ENCODE measurements at regions not wholly inside any gene's neighbourhood (a gene's known extent, or its start where the extent isn't known, plus 50 kb on each side); places are given as distances from the start of the nearest gene placed in this dataset.

DNA sequence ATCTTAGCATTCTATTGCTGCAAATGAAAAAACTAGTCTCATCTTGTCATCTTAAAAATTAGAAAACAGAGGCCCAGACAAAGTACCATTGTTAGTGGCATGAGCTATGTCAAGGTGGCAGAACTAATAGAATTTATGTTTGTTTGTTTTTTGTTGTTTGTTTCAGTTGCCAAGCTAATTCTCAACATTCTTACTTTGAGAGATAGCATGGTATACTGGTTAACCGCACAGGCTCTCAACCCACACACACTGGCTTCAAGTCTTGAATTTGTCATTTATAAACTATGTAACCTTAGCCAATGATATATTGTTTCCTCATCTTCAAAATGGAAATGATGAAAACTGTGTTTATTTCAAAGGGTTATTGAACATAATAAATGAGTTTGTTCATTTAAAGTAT lies 367.6 kb upstream of the PLSCR5 start:
- intact Hi-C loops (cut with micrococcal nuclease) = no loop called here
- CTCF ChIA-PET = no interaction called here
- Histone ChIP-seq H4K20me1 (ENCODE audit: insufficient read depth) (no peaks in the 10 kb centered on the region), H2AFZ (ENCODE audit: low read depth, low read length, poor library complexity, severe bottlenecking) (no peak overlapping the region), H3K36me3 (ENCODE audit: control insufficient read depth in 1 of 2, insufficient read depth in 2 of 2, low read length in 2 of 2) (no peaks in the 10 kb centered on the region), H3K4me1 (ENCODE audit: control insufficient read depth in 1 of 2, insufficient read depth in 2 of 2, low read length in 2 of 2) (peaks cover 7 to 17% of the 10 kb centered on the region in 2 experiments; a peak in 3 of 4 replicates), H3K4me2 (ENCODE audit: low read length) (no peak overlapping the region), H3K9me2 (ENCODE audit: insufficient read depth) (no peaks in the 10 kb centered on the region), H3K9ac (ENCODE audit: low read length) (no peak overlapping the region), H3K27me3 (ENCODE audit: insufficient read depth, low read length) (no peaks in the 10 kb centered on the region), H3K27ac (ENCODE audit: low read depth, low read length) (no peak overlapping the region), H3K79me2 (ENCODE audit: insufficient read depth, low read length) (no peaks in the 10 kb centered on the region), H3K9me3 (ENCODE audit: control insufficient read depth in 1 of 2, insufficient read depth in 1 of 2, low read depth in 1 of 2, low read length in 2 of 2) (no peaks in the 10 kb centered on the region), H3K4me3 (replicated peaks in 1 of 2; ENCODE audit: low read depth in 1 of 2, low read length in 2 of 2) (no peak overlapping the region)
- POLR2A ChIA-PET = no interaction called here
- TF ChIP-seq EGR1 (IDR thresholded peaks at IDR 0.05; ENCODE audit: low read depth) (no peak), ZNF274 (IDR thresholded peaks at IDR 0.05; ENCODE audit: low read depth, low read length) (no peak), ELF1 (IDR thresholded peaks at IDR 0.05; ENCODE audit: borderline replicate concordance, low read depth) (no peak)
- TF ChIP-seq, protein P1, sequence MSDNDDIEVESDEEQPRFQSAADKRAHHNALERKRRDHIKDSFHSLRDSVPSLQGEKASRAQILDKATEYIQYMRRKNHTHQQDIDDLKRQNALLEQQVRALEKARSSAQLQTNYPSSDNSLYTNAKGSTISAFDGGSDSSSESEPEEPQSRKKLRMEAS (IDR thresholded peaks at IDR 0.05) = no peak
- BruUV-seq (replicated peaks) = no TSS peak
- no peak for ATAC-seq
- DNase-seq (ENCODE audit: low read depth, low spot score) = no peak
- RAD21 ChIA-PET (ENCODE audit: low non-redundant PET in 1 of 2, low total read pairs in 2 of 2, uncharacterized antibody in 2 of 2, unreplicated experiment in 2 of 2) = no interaction called here

DNA sequence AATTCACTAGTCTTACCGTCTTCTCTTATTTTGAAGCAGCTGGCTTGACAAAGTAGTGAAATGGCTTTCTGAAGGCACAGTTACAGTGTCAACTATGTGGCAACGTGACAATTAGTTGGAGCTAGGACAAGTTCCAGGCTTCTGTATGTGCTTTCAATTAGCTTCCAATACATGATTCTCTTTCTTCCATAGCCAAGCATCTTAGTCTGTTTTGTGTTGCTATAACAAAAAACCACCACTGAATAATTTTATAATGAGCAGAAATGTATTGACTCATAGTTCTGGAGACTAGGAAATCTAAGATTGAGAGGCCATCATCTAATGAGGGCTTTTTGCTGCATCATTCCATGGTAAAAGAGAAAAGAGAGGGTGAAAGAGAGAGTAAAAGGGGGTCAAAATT lies 365.1 kb upstream of the PLSCR5 start:
- Histone ChIP-seq H3K36me3 (ENCODE audit: control insufficient read depth in 1 of 2, insufficient read depth in 2 of 2, low read length in 2 of 2) (no peaks in the 10 kb centered on the region), H3K9ac (ENCODE audit: low read length) (no peak overlapping the region), H3K9me3 (ENCODE audit: control insufficient read depth in 1 of 2, insufficient read depth in 1 of 2, low read depth in 1 of 2, low read length in 2 of 2) (no peaks in the 10 kb centered on the region), H4K20me1 (ENCODE audit: insufficient read depth) (no peaks in the 10 kb centered on the region), H3K79me2 (ENCODE audit: insufficient read depth, low read length) (no peaks in the 10 kb centered on the region), H3K9me2 (ENCODE audit: insufficient read depth) (no peaks in the 10 kb centered on the region), H3K27me3 (ENCODE audit: insufficient read depth, low read length) (no peaks in the 10 kb centered on the region), H3K4me2 (ENCODE audit: low read length) (no peak overlapping the region), H3K4me3 (replicated peaks in 1 of 2; ENCODE audit: low read depth in 1 of 2, low read length in 2 of 2) (no peak overlapping the region), H2AFZ (ENCODE audit: low read depth, low read length, poor library complexity, severe bottlenecking) (no peak overlapping the region), H3K27ac (ENCODE audit: low read depth, low read length) (no peak overlapping the region), H3K4me1 (ENCODE audit: control insufficient read depth in 1 of 2, insufficient read depth in 2 of 2, low read length in 2 of 2) (peaks cover 7 to 29% of the 10 kb centered on the region in 2 experiments; a peak in 3 of 4 replicates)
- ChIA-PET POLR2A (no interaction called here), RAD21 (ENCODE audit: low non-redundant PET in 1 of 2, low total read pairs in 2 of 2, uncharacterized antibody in 2 of 2, unreplicated experiment in 2 of 2) (no interaction called here), CTCF (no interaction called here)
- no peak for DNase-seq (ENCODE audit: low read depth, low spot score)
- ATAC-seq = no peak
- TF ChIP-seq YY1 (IDR thresholded peaks at IDR 0.05; ENCODE audit: extremely low read depth, insufficient replicate concordance, low read depth, low read length) (no peak), SP1 (IDR thresholded peaks at IDR 0.05; ENCODE audit: low read depth) (no peak), TCF7L2 (IDR thresholded peaks at IDR 0.05; ENCODE audit: borderline replicate concordance, extremely low read depth, insufficient read depth, insufficient read length) (no peak), JUND (IDR thresholded peaks at IDR 0.05) (no peak), SIN3A (IDR thresholded peaks at IDR 0.05; ENCODE audit: low read depth) (no peak), CBX3 (IDR thresholded peaks at IDR 0.05; ENCODE audit: low read depth) (no peak), POLR2AphosphoS5 (IDR thresholded peaks at IDR 0.05; ENCODE audit: low read depth, low read length) (no peak), EGR1 (IDR thresholded peaks at IDR 0.05; ENCODE audit: low read depth) (no peak), SRF (IDR thresholded peaks at IDR 0.05; ENCODE audit: low read depth) (no peak)
- TF ChIP-seq, protein P2, sequence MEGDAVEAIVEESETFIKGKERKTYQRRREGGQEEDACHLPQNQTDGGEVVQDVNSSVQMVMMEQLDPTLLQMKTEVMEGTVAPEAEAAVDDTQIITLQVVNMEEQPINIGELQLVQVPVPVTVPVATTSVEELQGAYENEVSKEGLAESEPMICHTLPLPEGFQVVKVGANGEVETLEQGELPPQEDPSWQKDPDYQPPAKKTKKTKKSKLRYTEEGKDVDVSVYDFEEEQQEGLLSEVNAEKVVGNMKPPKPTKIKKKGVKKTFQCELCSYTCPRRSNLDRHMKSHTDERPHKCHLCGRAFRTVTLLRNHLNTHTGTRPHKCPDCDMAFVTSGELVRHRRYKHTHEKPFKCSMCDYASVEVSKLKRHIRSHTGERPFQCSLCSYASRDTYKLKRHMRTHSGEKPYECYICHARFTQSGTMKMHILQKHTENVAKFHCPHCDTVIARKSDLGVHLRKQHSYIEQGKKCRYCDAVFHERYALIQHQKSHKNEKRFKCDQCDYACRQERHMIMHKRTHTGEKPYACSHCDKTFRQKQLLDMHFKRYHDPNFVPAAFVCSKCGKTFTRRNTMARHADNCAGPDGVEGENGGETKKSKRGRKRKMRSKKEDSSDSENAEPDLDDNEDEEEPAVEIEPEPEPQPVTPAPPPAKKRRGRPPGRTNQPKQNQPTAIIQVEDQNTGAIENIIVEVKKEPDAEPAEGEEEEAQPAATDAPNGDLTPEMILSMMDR (IDR thresholded peaks at IDR 0.05 in 2 of 3, conservative IDR thresholded peaks at IDR 0.05 in 1 of 3; ENCODE audit: borderline replicate concordance in 1 of 3, insufficient read depth in 1 of 3, low read depth in 2 of 3, low read length in 2 of 3) = no peak
- intact Hi-C loops (cut with micrococcal nuclease) = no loop called here
- BruUV-seq (replicated peaks) = no TSS peak
